Tibial nerve (tissue), 4 donors: ENCODE measurements at regions not wholly inside any gene's neighbourhood (a gene's known extent, or its start where the extent isn't known, plus 50 kb on each side); places are given as distances from the start of the nearest gene placed in this dataset.

Experiments used
- DNase-seq, 2 donors: peaks; one replicate each; pipeline ENCODE4 v3.0.0-alpha.2; 2019; ENCODE audit warnings: low spot score in 2 of 2
- H3K27ac ChIP-seq, 4 donors: fragments of 200-600 bp; sonication (generic) in 3 of 4; one replicate each; pipeline ENCODE4 v1.5.1; 2017 to 2019; ENCODE audit warnings: mild to moderate bottlenecking in 1 of 4
- H3K27me3 ChIP-seq, 2 donors: fragments of 200-600 bp; sonication (generic) in 1 of 2; one replicate each; pipeline versions ENCODE4 v1.5.1 to v1.6.0; 2017 to 2019
- H3K36me3 ChIP-seq, 3 donors: fragments of 200-600 bp; sonication (generic); one replicate each; pipeline ENCODE4 v1.5.1; 2018 to 2019
- H3K4me1 ChIP-seq, 4 donors: fragments of 200-600 bp; sonication (generic) in 3 of 4; one replicate each; pipeline ENCODE4 v1.5.1; 2017 to 2019
- H3K4me3 ChIP-seq, 4 donors: fragments of 200-600 bp; sonication (generic) in 3 of 4; one replicate each; pipeline ENCODE4 v1.5.1; 2017 to 2019; ENCODE audit warnings: mild to moderate bottlenecking in 1 of 4, moderate library complexity in 1 of 4
- H3K9me3 ChIP-seq, 4 donors: fragments of 200-600 bp; sonication (generic) in 3 of 4; one replicate each; pipeline ENCODE4 v1.5.1; 2017 to 2019
- CTCF ChIP-seq, 5 experiments: fragments of 200-600 bp in 3 of 5; fragments of 450-650 bp in 2 of 5; sonication (generic) in 3 of 5; IDR thresholded peaks; one replicate each; pipeline ENCODE4 v1.5.1; 2016 to 2019; ENCODE audit warnings: antibody characterized with exemption in 5 of 5, mild to moderate bottlenecking in 3 of 5, moderate library complexity in 2 of 5
- EP300 ChIP-seq, 2 donors: sonication (generic); formaldehyde crosslinking; IDR thresholded peaks; one replicate each; pipeline ENCODE4 v1.6.1; 2017; ENCODE audit warnings: antibody characterized with exemption in 2 of 2, mild to moderate bottlenecking in 1 of 2
- POLR2A ChIP-seq, 2 donors: fragments of 450-650 bp; IDR thresholded peaks; one replicate each; pipeline ENCODE4 v1.6.1; 2017; ENCODE audit warnings: antibody characterized with exemption in 2 of 2, mild to moderate bottlenecking in 2 of 2, moderate library complexity in 2 of 2
- WGBS, 2 donors: methylation state at CpG; one replicate each; pipeline ENCODE4 v1.1.5; 2018; 5-methylcytosine and 5-hydroxymethylcytosine counted together

- TF ChIP-seq CTCF (IDR thresholded peaks at IDR 0.05) = no peak
- no peak for TF ChIP-seq EP300 (IDR thresholded peaks at IDR 0.05)
- no peak for TF ChIP-seq POLR2A (IDR thresholded peaks at IDR 0.05)
- H3K9me3 ChIP-seq = peaks cover 0 to 19% (median 0%) of the 10 kb centered on the region in 4 donors
- no peak overlapping the region for H3K4me3 ChIP-seq
- WGBS, 2 donors = 96 to 97% methylated on average over 3 of the region's 3 CpGs
- no peaks in the 10 kb centered on the region for H3K27me3 ChIP-seq
- H3K4me1 ChIP-seq = no peaks in the 10 kb centered on the region
- DNase-seq = no peak
- H3K27ac ChIP-seq = no peak overlapping the region
- H3K36me3 ChIP-seq = peaks cover 0 to 17% (median 0%) of the 10 kb centered on the region in 3 donors
Measured at GRCh38 chr9:3575821-3576220, 50.0 kb upstream of the RFX3 start.
